ENCODE measurements at regions not wholly inside any gene's neighbourhood (a gene's known extent, or its start where the extent isn't known, plus 50 kb on each side); places are given as distances from the start of the nearest gene placed in this dataset.
"Not testable (repeated sequence)": the region's sequence is repeated elsewhere in the genome, so short reads cannot be mapped to it uniquely, and the experiment has no call there.

GRCh38 chr18:77373730-77374445 lies 124.2 kb downstream of the GALR1 start:
- no peak for DNase-seq (ENCODE audit: low spot score)

- no peak for DNase-seq (ENCODE audit: low spot score)
Measured at GRCh38 chr18:77374446-77374805, 124.8 kb downstream of the GALR1 start.

GRCh38 chr18:77376043-77376732 lies 126.5 kb downstream of the GALR1 start:
- DNase-seq (ENCODE audit: low spot score), result no peak

GRCh38 chr18:77376733-77377094 lies 127.1 kb downstream of the GALR1 start:
- DNase-seq (ENCODE audit: low spot score), result no peak

- DNase-seq (ENCODE audit: low spot score), result no peak
Measured at GRCh38 chr18:77377813-77378212, 128.2 kb downstream of the GALR1 start.

- DNase-seq (ENCODE audit: low spot score), result no peak
Measured at GRCh38 chr18:77379976-77380509, 130.4 kb downstream of the GALR1 start.

GRCh38 chr18:77380695-77381094 lies 131.0 kb downstream of the GALR1 start:
- DNase-seq (ENCODE audit: low spot score), result no peak

GRCh38 chr18:77392321-77392720 lies 142.7 kb downstream of the GALR1 start:
- no peak for DNase-seq (ENCODE audit: low spot score)

- DNase-seq (ENCODE audit: low spot score), result no peak
Measured at GRCh38 chr18:77393519-77393918, 143.9 kb downstream of the GALR1 start.

- DNase-seq (ENCODE audit: low spot score), result no peak
Measured at GRCh38 chr18:77395953-77396352, 146.3 kb downstream of the GALR1 start.

GRCh38 chr18:77397056-77397455 lies 147.4 kb downstream of the GALR1 start:
- DNase-seq (ENCODE audit: low spot score), result no peak

- DNase-seq (ENCODE audit: low spot score), result no peak
Measured at GRCh38 chr18:77397617-77398016, 148.0 kb downstream of the GALR1 start.

GRCh38 chr18:77400561-77400960 lies 150.9 kb downstream of the GALR1 start:
- DNase-seq (ENCODE audit: low spot score), result no peak

GRCh38 chr18:77401173-77401572 lies 151.5 kb downstream of the GALR1 start:
- no peak for DNase-seq (ENCODE audit: low spot score)

GRCh38 chr18:77403969-77404535 lies 154.4 kb downstream of the GALR1 start:
- no peak for DNase-seq (ENCODE audit: low spot score)

GRCh38 chr18:77405096-77405495 lies 155.4 kb downstream of the GALR1 start:
- DNase-seq (ENCODE audit: low spot score), result no peak

- DNase-seq (ENCODE audit: low spot score), result no peak
Measured at GRCh38 chr18:77407733-77408132, 158.1 kb downstream of the GALR1 start.

- DNase-seq (ENCODE audit: low spot score), result not testable (repeated sequence)
Measured at GRCh38 chr18:77421546-77421945, 171.9 kb downstream of the GALR1 start.

GRCh38 chr18:77422974-77423867 lies 173.6 kb downstream of the GALR1 start:
- no peak for DNase-seq (ENCODE audit: low spot score)

GRCh38 chr18:77433076-77433475 lies 183.4 kb downstream of the GALR1 start:
- DNase-seq (ENCODE audit: low spot score), result no peak

- DNase-seq (ENCODE audit: low spot score), result no peak
Measured at GRCh38 chr18:77439888-77440287, 190.2 kb downstream of the GALR1 start.
